Spleen (tissue), 11 donors: ENCODE measurements at regions not wholly inside any gene's neighbourhood (a gene's known extent, or its start where the extent isn't known, plus 50 kb on each side); places are given as distances from the start of the nearest gene placed in this dataset.

Source experiments
- DNase-seq: peaks from one replicate; pipeline ENCODE4 v3.0.0-alpha.2; 2020
- H3K27ac ChIP-seq, 8 donors: fragments of 200-600 bp; sonication (generic) in 7 of 8; 1 replicate in 4 of 8; 2 replicates in 4 of 8; pipeline versions ENCODE4 v1.5.0 to v1.8.0; 2016 to 2021; ENCODE audit warnings: inconsistent platforms in 4 of 8, mild to moderate bottlenecking in 4 of 8, moderate library complexity in 1 of 8
- H3K27me3 ChIP-seq, 7 donors: fragments of 200-600 bp; sonication (generic) in 6 of 7; replicated peaks in 1 of 7; 1 replicate in 4 of 7; 2 replicates in 3 of 7; pipeline versions ENCODE4 v1.5.0 to v1.8.0; 2016 to 2021; ENCODE audit warnings: inconsistent platforms in 3 of 7, mild to moderate bottlenecking in 1 of 7
- H3K36me3 ChIP-seq, 6 donors: fragments of 200-600 bp; sonication (generic) in 5 of 6; 1 replicate in 4 of 6; 2 replicates in 2 of 6; pipeline versions ENCODE4 v1.5.0 to v1.8.0; 2016 to 2021; ENCODE audit warnings: inconsistent platforms in 2 of 6
- H3K4me1 ChIP-seq, 6 donors: fragments of 200-600 bp; sonication (generic) in 5 of 6; 1 replicate in 3 of 6; 2 replicates in 3 of 6; pipeline versions ENCODE4 v1.5.0 to v1.8.0; 2016 to 2021; ENCODE audit warnings: inconsistent platforms in 3 of 6
- H3K4me3 ChIP-seq, 8 donors: fragments of 200-600 bp; sonication (generic) in 7 of 8; 1 replicate in 4 of 8; 2 replicates in 4 of 8; pipeline versions ENCODE4 v1.5.0 to v1.8.0; 2016 to 2021; ENCODE audit warnings: inconsistent platforms in 4 of 8, mild to moderate bottlenecking in 4 of 8, moderate library complexity in 2 of 8
- H3K9me3 ChIP-seq, 8 donors: fragments of 200-600 bp; sonication (generic) in 7 of 8; 1 replicate in 4 of 8; 2 replicates in 4 of 8; pipeline versions ENCODE4 v1.5.0 to v1.8.0; 2016 to 2021; ENCODE audit warnings: inconsistent platforms in 4 of 8
- CTCF ChIP-seq, 11 experiments: fragments of 200-600 bp in 7 of 11; fragments of 450-650 bp in 4 of 11; sonication (generic) in 4 of 11; IDR thresholded peaks in 8 of 11; conservative IDR thresholded peaks in 3 of 11; 1 replicate in 7 of 11; 2 replicates in 4 of 11; pipeline versions ENCODE4 v1.4.0 to v1.8.0; 2016 to 2021; ENCODE audit warnings: antibody characterized with exemption in 11 of 11, inconsistent platforms in 4 of 11, mild to moderate bottlenecking in 1 of 11
- POLR2A ChIP-seq, 3 donors: fragments of 450-650 bp; IDR thresholded peaks; one replicate each; pipeline ENCODE4 v1.5.1; 2017; ENCODE audit warnings: antibody characterized with exemption in 3 of 3, mild to moderate bottlenecking in 1 of 3
- POLR2AphosphoS5 ChIP-seq, 3 donors: sonication (generic); formaldehyde crosslinking; IDR thresholded peaks; one replicate each; pipeline ENCODE4 v1.5.1; 2017; ENCODE audit warnings: antibody characterized with exemption in 3 of 3
- WGBS, 5 donors: extraction: QIAGEN DNeasy Blood & Tissue Kit in 3 of 5; methylation state at CpG; one replicate each; pipeline versions ENCODE4 v1.1.5 to v1.1.7; 2013 to 2018; 5-methylcytosine and 5-hydroxymethylcytosine counted together
- intact Hi-C: fragments of 100-400 bp; cut with DNase I; formaldehyde crosslinking; loops from one replicate; pipeline ENCODE4 v1.15.0; 2023; ENCODE audit warnings: low total_unique reads
- donor health status: healthy with polysubstance abuse.
- donor health status: DM: no; HTN: no; CAD: no; lungs with moderate emphysema.
- donor health status: DM: no; HTN: no; CAD: no.
- donor health status: Bipolar disorder and iron deficiency.
- donor health status: healthy.
- donor health status: DM: no; HTN: no; CAD: no.
- donor health status: DM: yes; HTN: yes; CAD: no.

GRCh38 chr13:58318495-58319167, 687.1 kb downstream of the PCDH17 start:
- intact Hi-C loops: no loop called here
- 88 to 99% (median 96%) methylated on average over 18 to 50 of the region's 50 CpGs for WGBS, 5 donors
- Histone ChIP-seq H3K27ac (no peak overlapping the region), H3K27me3 (no peaks in the 10 kb centered on the region), H3K4me1 (no peaks in the 10 kb centered on the region), H3K36me3 (no peaks in the 10 kb centered on the region), H3K9me3 (peaks cover 0 to 11% (median 9%) of the 10 kb centered on the region in 8 donors), H3K4me3 (no peak overlapping the region)
- TF ChIP-seq POLR2A (IDR thresholded peaks at IDR 0.05) (no peak), POLR2AphosphoS5 (IDR thresholded peaks at IDR 0.05) (no peak), CTCF (IDR thresholded peaks at IDR 0.05 in 8 of 11, conservative IDR thresholded peaks at IDR 0.05 in 3 of 11) (no peak)
- DNase-seq: peak; percentile 51

- no peaks in the 10 kb centered on the region for H3K27me3 ChIP-seq
- no peaks in the 10 kb centered on the region for H3K36me3 ChIP-seq
- no peak overlapping the region for H3K4me3 ChIP-seq
- H3K9me3 ChIP-seq: no peaks in the 10 kb centered on the region
- no peak for TF ChIP-seq POLR2A (IDR thresholded peaks at IDR 0.05)
- no peak for TF ChIP-seq CTCF (IDR thresholded peaks at IDR 0.05 in 8 of 11, conservative IDR thresholded peaks at IDR 0.05 in 3 of 11)
- no peak for TF ChIP-seq POLR2AphosphoS5 (IDR thresholded peaks at IDR 0.05)
- no peaks in the 10 kb centered on the region for H3K4me1 ChIP-seq
- no peak overlapping the region for H3K27ac ChIP-seq
- no peak for DNase-seq
- intact Hi-C loops: no loop called here
Measured at GRCh38 chr13:58324161-58324560, 692.6 kb downstream of the PCDH17 start.

- no peak for TF ChIP-seq POLR2AphosphoS5 (IDR thresholded peaks at IDR 0.05)
- no peak for TF ChIP-seq POLR2A (IDR thresholded peaks at IDR 0.05)
- TF ChIP-seq CTCF (IDR thresholded peaks at IDR 0.05 in 8 of 11, conservative IDR thresholded peaks at IDR 0.05 in 3 of 11): no peak
- H3K27ac ChIP-seq: no peak overlapping the region
- H3K4me3 ChIP-seq: no peak overlapping the region
- no peaks in the 10 kb centered on the region for H3K27me3 ChIP-seq
- WGBS, 5 donors: 73 to 90% (median 83%) methylated on average over 5 of the region's 5 CpGs
- DNase-seq: no peak
- no peaks in the 10 kb centered on the region for H3K4me1 ChIP-seq
- no peaks in the 10 kb centered on the region for H3K9me3 ChIP-seq
- intact Hi-C loops: no loop called here
- H3K36me3 ChIP-seq: no peaks in the 10 kb centered on the region
Measured at GRCh38 chr13:58329746-58330145, 698.2 kb downstream of the PCDH17 start.

- Histone ChIP-seq H3K36me3 (no peaks in the 10 kb centered on the region), H3K4me3 (no peak overlapping the region), H3K27me3 (no peaks in the 10 kb centered on the region), H3K27ac (no peak overlapping the region), H3K4me1 (no peaks in the 10 kb centered on the region), H3K9me3 (peaks cover 0 to 20% (median 9%) of the 10 kb centered on the region in 8 donors)
- DNase-seq: no peak
- TF ChIP-seq POLR2AphosphoS5 (IDR thresholded peaks at IDR 0.05): no peak
- intact Hi-C loops: no loop called here
Measured at GRCh38 chr13:58340895-58341294, 709.4 kb downstream of the PCDH17 start.

GRCh38 chr13:58341318-58341717, 709.8 kb downstream of the PCDH17 start:
- WGBS, 5 donors: 72 to 89% (median 84%) methylated on average over 1 of the region's 1 CpG
- no peaks in the 10 kb centered on the region for H3K36me3 ChIP-seq
- peaks cover 0 to 20% (median 9%) of the 10 kb centered on the region in 8 donors for H3K9me3 ChIP-seq
- TF ChIP-seq CTCF (IDR thresholded peaks at IDR 0.05 in 8 of 11, conservative IDR thresholded peaks at IDR 0.05 in 3 of 11): no peak
- TF ChIP-seq POLR2A (IDR thresholded peaks at IDR 0.05): no peak
- no peak for TF ChIP-seq POLR2AphosphoS5 (IDR thresholded peaks at IDR 0.05)
- H3K4me1 ChIP-seq: no peaks in the 10 kb centered on the region
- DNase-seq: no peak
- no peak overlapping the region for H3K27ac ChIP-seq
- H3K27me3 ChIP-seq: no peaks in the 10 kb centered on the region
- intact Hi-C loops: no loop called here
- H3K4me3 ChIP-seq: no peak overlapping the region
